HK-2 (cell line): ENCODE measurements at regions not wholly inside any gene's neighbourhood (a gene's known extent, or its start where the extent isn't known, plus 50 kb on each side); places are given as distances from the start of the nearest gene placed in this dataset.
"Not testable (repeated sequence)": the region's sequence is repeated elsewhere in the genome, so short reads cannot be mapped to it uniquely, and the experiment has no call there.

ENCODE experiments used
- DNase-seq: peaks from one replicate; pipeline ENCODE4 v3.0.0-alpha.2; 2018; ENCODE audit not compliant: unreplicated experiment

DNA sequence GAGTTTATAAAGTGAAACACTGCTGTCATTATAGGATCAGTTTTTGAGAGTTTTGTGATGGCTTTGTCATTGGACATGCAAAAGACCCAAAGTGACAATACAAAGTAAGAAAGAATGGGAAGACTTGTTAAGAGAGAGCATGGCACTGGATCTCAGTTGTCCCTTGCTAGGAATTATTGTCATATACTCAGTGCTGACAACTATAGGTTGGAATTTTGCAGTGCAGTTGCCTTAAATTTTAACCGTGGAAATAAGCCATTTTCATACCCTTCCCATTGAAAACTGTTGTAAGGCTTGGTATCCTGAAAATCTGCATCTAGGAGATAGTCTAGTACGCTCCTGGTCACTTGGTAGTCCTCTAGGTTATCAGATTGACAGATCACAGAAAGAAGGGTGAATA is 1156.7 kb downstream of the GATA3 start:
- no peak for DNase-seq

DNA sequence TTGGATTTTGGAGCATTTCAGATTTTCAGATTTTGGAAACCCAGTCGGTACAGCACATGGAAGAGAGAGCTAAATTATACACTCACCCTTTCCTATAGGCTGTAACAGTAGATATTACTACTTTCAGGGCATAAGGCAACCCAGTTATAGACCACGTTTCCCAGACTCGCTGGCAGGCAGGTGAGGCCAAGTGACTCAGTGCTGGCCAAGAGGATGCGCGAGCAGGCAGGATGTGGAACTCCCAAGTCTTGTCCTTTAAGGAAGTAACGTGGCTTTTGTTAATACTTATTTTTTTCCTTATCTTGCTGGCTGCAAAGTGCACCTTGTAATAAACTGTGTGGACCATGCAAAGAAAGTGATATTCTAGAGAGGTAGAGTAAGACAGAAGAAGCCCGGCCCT is 1160.1 kb downstream of the GATA3 start:
- DNase-seq, result no peak

DNA sequence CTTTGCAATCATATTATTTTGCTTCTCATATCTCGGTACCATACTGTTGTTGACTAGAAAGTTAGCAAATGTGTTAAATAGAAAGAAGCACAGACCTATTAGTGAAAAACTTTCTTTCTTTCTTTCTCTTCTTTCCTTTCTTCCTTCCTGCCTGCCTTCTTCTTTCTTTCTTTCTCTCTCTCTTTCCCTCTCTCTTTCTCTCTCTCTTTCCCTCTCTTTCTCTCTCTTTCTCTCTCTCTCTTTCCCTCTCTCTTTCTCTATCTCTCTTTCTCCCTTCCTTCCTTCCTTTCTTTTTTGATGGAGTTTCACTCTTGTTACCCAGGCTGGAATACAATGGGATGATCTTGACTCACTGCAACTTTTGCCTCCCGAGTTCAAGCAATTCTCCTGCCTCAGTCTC is 1160.6 kb downstream of the GATA3 start:
- no peak for DNase-seq

DNA sequence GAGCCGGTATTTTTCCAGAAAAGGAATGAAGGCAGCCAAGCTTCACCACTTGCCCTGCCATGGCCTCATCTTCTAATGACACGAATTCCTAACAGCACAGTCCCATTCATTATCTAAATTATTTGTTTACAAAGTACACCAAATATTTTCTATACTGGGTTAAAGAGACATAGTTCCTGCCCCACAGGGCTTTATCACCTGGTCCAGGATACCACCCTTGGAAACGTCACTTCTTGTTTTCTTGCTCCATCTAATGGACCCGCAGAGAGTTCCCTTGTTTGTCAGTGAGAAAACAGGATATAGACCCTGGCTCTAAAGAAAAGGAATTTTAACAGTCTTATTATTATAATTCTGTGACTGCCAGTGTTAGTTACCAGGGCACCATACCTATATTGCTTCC is 1165.4 kb downstream of the GATA3 start:
- DNase-seq, result no peak

DNA sequence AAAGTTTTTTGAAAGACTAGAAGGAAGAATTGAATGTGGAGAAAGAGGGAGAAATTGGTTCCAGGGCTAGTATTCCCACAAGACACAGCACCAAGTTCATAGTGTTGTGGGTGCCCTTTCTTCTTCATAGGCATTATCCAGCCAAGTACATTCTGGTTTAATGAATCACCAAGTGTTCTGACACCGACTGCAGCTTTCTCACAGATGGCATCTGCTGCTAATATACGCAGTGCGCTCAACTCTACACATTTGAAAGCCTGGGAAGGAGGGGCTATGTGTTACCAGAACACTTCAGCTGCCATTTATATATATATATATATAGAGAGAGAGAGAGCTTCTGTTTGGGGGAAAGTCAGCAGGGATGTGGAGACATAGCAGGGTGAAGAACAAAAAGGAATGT is 1168.4 kb downstream of the GATA3 start:
- no peak for DNase-seq

DNA sequence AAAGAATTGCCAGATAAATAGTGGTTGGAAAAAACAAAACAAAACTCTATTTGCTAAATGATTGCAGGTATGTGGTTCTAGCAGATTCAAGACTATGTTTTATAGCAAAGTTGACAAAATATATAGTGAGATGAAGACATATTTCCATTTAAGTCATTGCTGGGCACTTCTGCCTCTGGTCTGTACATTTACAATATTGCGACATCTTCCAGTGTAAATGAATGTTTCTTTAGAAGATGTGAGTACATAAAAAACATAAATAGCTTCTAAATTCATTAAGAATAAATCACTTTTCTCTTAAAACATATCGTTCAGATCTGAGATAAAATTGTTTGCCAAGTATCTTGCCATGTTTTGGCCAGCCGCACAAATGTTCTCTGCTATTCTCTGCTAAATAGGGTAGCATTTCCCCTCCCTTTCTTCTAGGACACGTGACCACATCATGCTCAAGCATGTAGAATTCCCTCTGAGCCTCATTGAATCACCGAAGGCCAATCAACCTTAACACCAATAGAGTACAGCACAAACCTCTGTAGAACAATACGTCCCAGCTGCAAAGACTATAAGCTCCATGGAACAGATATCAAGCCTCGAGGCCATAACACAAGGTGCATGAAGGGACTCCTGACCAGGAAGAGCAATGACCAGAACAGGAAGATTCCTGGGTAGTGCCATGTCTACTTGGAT is 1173.3 kb downstream of the GATA3 start:
- DNase-seq, result no peak

DNA sequence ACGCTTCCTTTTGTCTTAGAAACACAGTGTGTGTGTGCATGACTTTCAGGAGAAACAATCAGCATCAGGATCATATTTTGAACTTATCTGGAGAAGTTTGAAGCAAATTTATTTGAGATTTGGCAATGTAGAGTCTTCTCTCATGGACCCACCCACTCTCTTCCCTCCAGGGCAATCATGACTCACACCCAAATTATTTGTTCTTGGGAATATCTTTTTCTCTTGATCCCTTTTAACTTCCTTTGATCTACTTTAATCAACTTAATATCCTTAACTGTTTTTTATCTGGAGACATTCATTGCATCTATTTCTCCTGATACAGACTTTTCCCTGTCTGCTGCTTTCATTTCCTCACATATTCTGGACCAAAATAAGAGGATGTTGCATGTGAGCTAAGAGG is 1174.3 kb downstream of the GATA3 start:
- DNase-seq, result no peak

DNA sequence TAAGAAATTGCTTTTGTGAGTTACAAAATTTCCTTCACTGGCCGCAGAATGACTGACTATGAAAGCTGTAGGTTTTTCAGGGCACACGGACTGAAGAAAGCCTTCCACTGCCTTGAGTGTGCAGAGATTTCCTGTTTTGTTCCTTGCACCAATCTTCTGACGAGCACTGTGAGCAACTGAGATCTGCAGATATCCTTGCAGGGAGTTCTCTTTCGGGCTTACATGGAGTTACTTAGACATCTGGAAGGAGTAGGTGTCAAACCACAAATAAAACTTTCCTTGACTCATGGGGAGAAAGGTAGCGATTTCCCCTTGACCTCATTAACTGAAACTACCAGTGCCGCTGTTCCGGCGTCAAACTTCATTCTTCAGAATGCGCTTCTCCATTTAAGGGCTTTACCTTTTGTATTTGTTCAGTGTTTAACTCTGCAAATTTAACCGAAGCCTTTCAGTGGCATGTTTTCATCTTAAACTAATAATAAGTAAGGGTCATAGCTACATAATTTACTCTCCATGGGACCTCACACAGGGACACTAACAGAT is 1175.3 kb downstream of the GATA3 start:
- DNase-seq, result no peak

DNA sequence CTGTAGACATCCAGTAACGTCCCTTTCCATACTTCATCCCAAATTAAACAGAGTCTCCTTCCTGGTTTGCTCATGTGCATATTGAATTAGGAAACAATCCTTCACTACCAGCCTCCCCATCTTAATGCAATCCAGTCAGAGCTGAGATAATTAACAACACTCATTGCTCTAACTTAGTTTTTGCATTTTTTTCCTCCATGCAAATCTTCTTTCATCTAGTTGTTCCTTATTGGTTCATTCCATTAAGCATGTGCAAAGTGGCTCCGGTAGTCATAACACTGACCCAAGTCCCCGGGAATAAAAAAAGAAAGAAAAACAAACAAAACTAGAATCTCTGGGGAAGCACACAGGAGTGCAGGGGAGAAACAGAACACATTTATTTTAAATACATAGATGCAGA is 1176.1 kb downstream of the GATA3 start:
- DNase-seq, result no peak

DNA sequence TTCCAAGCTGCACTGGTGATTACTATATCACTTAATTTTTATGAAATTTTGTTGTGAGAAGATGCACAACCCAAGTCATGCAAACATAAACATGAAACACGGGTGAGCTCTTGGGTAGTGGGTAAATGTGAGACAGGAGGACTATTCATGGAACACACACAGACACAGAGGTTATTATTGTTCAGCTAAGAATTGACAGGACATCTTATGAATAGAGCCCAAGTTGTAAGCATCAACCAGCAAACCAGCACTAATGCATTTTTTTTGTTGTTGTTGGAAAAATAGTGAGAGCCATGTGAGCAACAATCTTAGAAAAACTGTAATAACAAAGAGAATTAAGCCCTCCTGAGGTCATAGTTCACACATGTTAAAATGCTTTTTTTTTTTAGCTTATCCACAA is 1179.7 kb downstream of the GATA3 start:
- no peak for DNase-seq

DNA sequence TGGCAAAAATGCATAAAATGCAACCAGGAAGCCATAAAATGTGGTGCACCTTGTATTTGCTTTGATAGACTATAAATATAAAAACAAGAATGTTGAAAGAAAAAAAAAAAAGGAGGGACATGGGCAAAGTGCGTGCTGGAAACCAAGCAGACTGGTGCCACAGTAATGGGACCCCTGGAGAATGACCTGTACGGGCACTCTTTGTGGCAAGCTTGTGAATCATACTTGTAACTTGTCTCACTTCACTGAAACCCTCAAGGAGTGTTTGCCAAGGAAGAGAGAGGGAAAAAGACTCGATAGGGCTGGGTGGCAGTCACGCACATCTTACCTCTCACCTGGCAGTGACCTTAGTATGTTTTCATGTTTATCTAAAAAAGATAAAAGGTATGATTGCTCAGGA is 1183.6 kb downstream of the GATA3 start:
- DNase-seq, result no peak

DNA sequence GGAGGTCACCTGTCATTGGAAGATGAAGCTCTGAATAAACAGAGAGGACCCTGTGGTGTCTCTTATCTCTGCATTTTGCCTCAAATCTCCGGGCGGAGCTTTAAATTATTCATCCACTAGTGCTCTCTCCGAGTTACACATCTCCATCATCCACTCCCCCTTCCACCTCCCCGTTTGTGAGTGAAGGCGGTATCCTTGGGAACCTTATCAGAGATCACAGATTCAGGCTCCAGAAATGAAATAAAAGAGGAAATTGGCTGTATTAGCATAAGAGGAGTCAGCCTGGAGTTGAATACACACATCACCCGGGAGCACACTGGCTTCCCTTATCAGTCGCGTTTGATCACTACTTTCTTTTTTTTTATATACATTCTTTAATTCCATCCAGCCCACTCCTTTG is 1184.8 kb downstream of the GATA3 start:
- no peak for DNase-seq

DNA sequence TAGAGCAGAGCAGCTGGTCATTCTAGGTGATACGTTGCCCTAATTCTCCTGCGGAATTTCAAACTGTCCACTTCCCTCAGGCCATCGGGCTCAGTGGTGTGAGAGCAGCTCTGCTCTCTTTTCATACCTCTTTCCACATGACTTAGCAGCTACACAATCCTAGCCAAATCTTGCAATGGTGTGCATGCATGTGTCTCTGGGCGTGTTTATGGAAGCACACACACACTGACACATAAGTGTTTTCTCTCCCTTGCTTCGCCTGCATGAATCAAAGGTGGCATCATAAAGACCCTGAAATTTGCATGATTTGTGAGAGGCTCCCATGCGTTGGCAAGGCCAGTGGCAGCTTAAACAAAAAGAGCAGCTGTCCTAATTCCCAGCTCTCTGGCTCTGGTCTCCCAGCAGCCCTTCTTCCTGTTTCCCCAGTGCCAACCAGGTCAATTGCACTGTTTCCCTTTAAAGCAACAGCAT is 1189.5 kb downstream of the GATA3 start:
- DNase-seq, result no peak

DNA sequence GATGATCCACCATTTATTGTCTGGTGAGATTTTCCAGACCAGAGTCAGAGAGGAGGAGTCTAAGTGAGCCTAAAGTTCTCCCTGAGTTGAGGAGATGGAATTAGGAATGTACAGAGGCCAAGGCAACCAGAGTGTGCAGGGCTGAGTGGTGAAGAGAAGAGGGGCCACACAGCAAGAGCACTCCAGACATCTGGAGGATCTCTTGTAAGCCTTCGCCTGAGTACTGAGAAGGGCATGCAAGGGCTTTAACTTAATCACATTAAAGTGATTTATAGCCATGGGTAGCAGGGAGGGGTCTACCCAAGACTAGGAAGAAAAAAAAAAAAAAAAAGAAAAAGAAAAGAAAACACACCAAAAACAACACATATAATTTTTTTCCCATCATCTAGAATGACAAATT is 1190.4 kb downstream of the GATA3 start:
- no peak for DNase-seq

DNA sequence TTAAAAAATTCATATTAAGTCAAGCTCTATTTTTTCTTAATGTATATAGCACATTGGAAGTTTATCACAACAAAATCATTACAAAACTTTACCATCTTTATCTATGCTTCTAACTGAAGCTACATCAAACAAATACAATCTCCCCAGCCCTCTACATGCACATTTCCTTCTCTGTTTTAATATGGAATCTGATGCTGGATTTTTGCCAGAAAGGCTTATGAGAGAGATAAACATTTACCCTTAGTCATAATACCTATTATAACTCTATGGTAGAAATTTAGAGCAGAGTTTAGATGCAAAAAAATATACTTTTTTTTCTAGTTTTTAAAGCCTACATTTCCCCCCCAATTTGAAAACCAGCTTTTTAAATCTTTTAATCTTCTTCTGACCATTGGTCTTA is 1198.6 kb downstream of the GATA3 start:
- no peak for DNase-seq

DNA sequence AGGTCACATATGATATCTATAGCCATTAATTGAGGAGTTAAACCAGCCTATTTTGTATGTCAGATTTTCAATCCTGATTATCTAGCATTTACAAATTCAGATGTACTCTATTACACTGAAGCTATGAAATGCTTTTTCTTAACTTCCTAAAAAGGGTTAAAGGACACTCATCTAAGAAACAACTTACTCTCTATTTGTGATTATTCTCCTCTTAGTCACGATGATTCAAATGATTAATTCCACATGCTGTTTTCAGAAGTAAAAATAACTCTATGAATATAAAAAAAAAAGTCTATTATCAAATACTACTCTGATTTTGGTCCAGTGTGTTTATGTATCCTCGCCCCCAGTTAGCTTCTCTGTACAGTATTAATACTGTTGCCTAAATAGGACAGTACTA is 1199.9 kb downstream of the GATA3 start:
- no peak for DNase-seq

DNA sequence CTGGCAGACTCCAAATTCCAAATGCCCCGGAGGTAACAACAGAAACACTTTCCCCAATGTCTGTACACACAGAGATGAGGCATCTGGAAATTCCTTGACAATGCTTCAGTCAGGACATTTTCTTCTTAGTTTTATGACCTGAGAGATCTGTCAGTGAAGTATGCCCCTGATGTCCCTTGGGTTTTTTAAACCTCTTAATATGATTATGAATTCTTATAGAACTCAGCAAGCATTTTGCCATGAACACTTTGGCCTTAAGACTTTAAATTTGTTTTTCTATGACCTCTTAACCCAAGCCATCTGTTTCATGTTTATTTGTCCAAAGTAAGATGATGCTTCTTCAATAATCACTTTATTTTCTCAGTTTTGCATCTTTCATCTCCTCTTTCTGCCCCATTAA is 1206.2 kb downstream of the GATA3 start:
- no peak for DNase-seq

DNA sequence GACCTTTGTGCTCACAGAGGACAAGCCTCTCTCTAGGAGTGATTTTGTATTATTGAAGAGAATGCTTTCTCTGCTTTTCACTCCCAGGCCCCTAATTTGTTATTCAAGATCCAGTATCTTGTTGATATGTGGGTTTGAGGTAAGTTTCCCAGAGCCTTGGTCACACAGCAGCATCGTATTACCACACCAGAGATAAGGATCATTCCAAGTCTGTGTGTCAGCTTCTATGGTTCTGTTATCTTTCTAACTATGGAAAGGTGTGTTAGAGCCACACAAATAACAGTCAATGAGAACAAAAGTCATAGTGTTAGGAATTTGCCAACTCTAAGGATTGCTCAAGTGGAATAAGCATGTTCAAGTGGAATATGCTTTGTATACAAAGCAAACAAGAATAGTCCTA is 1208.3 kb downstream of the GATA3 start:
- no peak for DNase-seq

DNA sequence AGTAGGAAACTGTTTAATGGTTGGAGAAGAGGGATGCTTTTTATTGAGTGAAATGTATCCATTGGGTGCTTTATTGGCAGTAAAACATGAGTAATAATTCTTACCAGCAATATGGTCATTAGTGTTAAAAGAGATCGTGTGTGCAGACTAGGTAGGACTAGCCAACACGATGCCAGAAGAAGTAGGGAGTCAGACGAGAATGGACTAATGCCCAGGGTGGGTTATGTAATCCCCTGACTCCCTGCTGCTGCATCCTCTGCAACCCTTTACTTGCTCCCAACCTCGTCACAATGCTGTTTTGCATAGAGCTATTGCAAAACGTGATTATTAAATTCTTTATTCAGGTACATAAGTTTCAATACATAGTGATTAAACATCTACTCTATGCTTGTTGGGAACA is 1213.7 kb downstream of the GATA3 start:
- DNase-seq, result no peak

DNA sequence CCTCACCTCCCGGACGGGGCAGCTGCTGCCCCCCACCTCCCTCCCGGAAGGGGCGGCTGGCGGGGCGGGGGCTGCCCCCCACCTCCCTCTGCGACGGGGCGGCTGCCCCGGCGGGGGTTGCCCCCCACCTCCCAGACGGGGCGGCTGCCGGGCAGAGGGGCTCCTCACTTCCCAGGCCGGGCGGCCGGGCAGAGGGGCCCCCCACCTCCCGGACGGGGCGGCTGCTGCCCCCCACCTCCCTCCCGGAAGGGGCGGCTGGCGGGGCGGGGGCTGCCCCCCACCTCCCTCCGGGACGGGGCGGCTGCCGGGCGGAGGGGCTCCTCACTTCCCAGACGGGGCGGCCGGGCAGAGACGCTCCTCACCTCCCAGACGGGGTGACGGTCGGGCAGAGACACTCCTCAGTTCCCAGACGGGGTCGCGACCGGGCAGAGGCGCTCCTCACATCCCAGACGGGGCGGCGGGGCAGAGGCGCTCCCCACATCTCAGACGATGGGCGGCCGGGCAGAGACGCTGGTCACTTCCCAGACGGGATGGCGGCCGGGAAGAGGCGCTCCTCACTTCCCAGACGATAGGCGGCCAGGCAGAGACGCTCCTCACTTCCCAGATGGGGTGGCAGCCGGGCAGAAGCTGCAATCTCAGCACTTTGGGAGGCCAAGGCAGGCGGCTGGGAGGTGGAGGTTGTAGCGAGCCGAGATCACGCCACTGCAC is 1218.8 kb downstream of the GATA3 start:
- not testable (repeated sequence) for DNase-seq

DNA sequence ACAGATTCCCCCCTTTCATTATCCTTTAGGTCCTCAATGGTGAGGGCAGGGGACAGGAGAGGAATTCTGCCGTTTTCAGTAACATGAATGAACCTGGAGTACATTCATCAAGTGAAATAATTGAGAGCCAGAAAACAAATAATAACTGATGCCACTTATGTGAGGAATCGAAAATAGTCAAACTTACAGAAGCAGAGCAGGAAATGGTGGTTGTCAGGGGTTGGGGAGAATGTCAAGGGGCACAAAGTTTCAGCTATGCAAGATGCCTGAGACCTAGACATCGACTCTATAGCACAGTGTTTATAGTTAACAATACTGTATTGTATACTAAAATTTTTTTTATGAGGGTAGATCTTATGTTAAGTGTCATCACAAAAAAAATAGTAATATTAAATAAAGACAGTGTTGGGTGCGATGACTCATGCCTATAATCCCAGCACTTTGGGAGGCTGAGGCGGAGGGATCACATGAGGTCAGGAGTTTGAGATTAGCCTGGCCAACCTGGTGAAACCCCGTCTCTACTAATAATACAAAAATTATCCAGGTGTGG is 1219.8 kb downstream of the GATA3 start:
- no peak for DNase-seq

DNA sequence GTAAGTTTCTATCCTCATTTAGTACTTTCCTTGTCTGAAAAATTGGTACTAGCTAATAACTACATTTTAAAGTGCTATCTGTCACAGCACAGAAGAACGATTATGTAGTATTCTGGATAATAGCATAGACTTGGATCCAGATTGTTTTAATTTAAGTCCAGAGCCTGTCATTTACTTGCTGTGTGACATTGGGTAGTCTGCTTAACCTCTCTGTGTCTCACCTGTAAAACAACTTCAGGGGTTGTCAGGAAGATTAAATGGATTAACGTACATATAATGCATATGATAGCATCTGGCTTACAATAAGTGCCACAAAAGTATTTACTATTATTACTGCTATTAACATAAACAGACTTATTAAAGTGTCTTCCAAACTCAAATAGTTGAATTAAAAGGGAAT is 1221.4 kb downstream of the GATA3 start:
- no peak for DNase-seq

DNA sequence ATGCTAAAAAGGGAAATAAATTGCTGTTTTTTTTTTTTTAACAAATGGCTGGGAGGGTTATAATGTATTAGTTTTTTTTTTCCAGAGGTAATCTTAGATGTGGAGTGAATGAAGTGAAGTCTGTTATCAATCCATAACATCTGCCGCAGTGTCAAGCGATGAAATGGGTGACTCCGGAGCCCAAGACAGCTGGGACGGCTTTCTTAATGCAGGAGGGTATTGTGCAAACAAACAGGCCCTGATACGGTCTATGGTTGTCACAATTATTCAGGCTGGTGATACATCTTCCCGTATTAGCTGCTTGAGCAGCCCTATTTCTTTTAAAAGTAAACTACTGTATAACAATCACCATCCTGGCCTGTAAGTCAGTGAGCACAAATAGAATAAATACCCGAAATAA is 1231.2 kb downstream of the GATA3 start:
- no peak for DNase-seq
